ENCODE measurements at regions not wholly inside any gene's neighbourhood (a gene's known extent, or its start where the extent isn't known, plus 50 kb on each side); places are given as distances from the start of the nearest gene placed in this dataset.
"Not testable (repeated sequence)": the region's sequence is repeated elsewhere in the genome, so short reads cannot be mapped to it uniquely, and the experiment has no call there.

GRCh38 chr12:127469331-127469730 lies 797.6 kb upstream of the TMEM132C start:
- DNase-seq = no peak

- no peak for DNase-seq
Measured at GRCh38 chr12:127473766-127474165, 793.2 kb upstream of the TMEM132C start.

- no peak for DNase-seq
Measured at GRCh38 chr12:127479256-127479655, 787.7 kb upstream of the TMEM132C start.

- DNase-seq = no peak
Measured at GRCh38 chr12:127480775-127481314, 786.1 kb upstream of the TMEM132C start.

GRCh38 chr12:127482950-127483349 lies 784.0 kb upstream of the TMEM132C start:
- DNase-seq = no peak

- no peak for DNase-seq
Measured at GRCh38 chr12:127485528-127485927, 781.4 kb upstream of the TMEM132C start.

- no peak for DNase-seq
Measured at GRCh38 chr12:127487031-127487430, 779.9 kb upstream of the TMEM132C start.

GRCh38 chr12:127489061-127489460 lies 777.9 kb upstream of the TMEM132C start:
- DNase-seq = no peak

GRCh38 chr12:127494961-127495915 lies 771.7 kb upstream of the TMEM132C start:
- DNase-seq = no peak

GRCh38 chr12:127496255-127496654 lies 770.7 kb upstream of the TMEM132C start:
- no peak for DNase-seq

GRCh38 chr12:127500512-127501035 lies 766.4 kb upstream of the TMEM132C start:
- no peak for DNase-seq

GRCh38 chr12:127501916-127502315 lies 765.1 kb upstream of the TMEM132C start:
- no peak for DNase-seq

GRCh38 chr12:127503246-127503645 lies 763.7 kb upstream of the TMEM132C start:
- no peak for DNase-seq

- not testable (repeated sequence) for DNase-seq
Measured at GRCh38 chr12:127503996-127504395, 763.0 kb upstream of the TMEM132C start.

- no peak for DNase-seq
Measured at GRCh38 chr12:127504874-127505273, 762.1 kb upstream of the TMEM132C start.

- no peak for DNase-seq
Measured at GRCh38 chr12:127507341-127507740, 759.6 kb upstream of the TMEM132C start.

GRCh38 chr12:127509066-127509778 lies 757.7 kb upstream of the TMEM132C start:
- no peak for DNase-seq

GRCh38 chr12:127515941-127516340 lies 751.0 kb upstream of the TMEM132C start:
- DNase-seq = no peak

GRCh38 chr12:127516467-127516866 lies 750.5 kb upstream of the TMEM132C start:
- DNase-seq = no peak

- DNase-seq = no peak
Measured at GRCh38 chr12:127519779-127520178, 747.2 kb upstream of the TMEM132C start.

- DNase-seq = no peak
Measured at GRCh38 chr12:127526925-127527324, 740.0 kb upstream of the TMEM132C start.

GRCh38 chr12:127528551-127528950 lies 738.4 kb upstream of the TMEM132C start:
- DNase-seq = no peak

GRCh38 chr12:127531542-127531941 lies 735.4 kb upstream of the TMEM132C start:
- no peak for DNase-seq
